Osteoblast (primary cell): ENCODE measurements at regions not wholly inside any gene's neighbourhood (a gene's known extent, or its start where the extent isn't known, plus 50 kb on each side); places are given as distances from the start of the nearest gene placed in this dataset.

Experiments used
- DNase-seq: peaks from one replicate; pipeline ENCODE4 v3.0.0; 2011; ENCODE audit warnings: low spot score, mixed read lengths; ENCODE audit not compliant: insufficient read length; ENCODE audit errors: missing footprints
- H2AFZ ChIP-seq: 2 replicates; pipeline ENCODE4 v1.6.0; 2011; ENCODE audit warnings: mild to moderate bottlenecking, low read length
- H3K27ac ChIP-seq: 2 replicates; pipeline ENCODE4 v1.5.1; 2011; ENCODE audit warnings: mild to moderate bottlenecking, low read depth, low read length, moderate library complexity
- H3K27me3 ChIP-seq: 2 replicates; pipeline ENCODE4 v1.6.0; 2012; ENCODE audit warnings: mild to moderate bottlenecking, control low read depth, inconsistent platforms, low read length, moderate library complexity; ENCODE audit not compliant: insufficient read depth
- H3K36me3 ChIP-seq: 2 replicates; pipeline ENCODE4 v1.5.1; 2011; ENCODE audit warnings: mild to moderate bottlenecking, low read length, control low read depth, moderate library complexity; ENCODE audit not compliant: insufficient read depth
- H3K4me1 ChIP-seq: 2 replicates; pipeline ENCODE4 v1.5.1; 2011; ENCODE audit warnings: mild to moderate bottlenecking, low read length, control low read depth, moderate library complexity; ENCODE audit not compliant: insufficient read depth
- H3K4me2 ChIP-seq: 2 replicates; pipeline ENCODE4 v1.6.0; 2011; ENCODE audit warnings: mild to moderate bottlenecking, low read length; ENCODE audit not compliant: insufficient read depth
- H3K4me3 ChIP-seq: fragments of 200-600 bp; sonication (generic); 3 replicates; pipeline ENCODE4 v1.5.1; 2012; ENCODE audit warnings: mild to moderate bottlenecking, low read length, inconsistent platforms; ENCODE audit not compliant: insufficient read depth
- H3K79me2 ChIP-seq: 2 replicates; pipeline ENCODE4 v1.6.0; 2012; ENCODE audit warnings: mild to moderate bottlenecking, low read length, control low read depth, inconsistent platforms; ENCODE audit not compliant: insufficient read depth
- H3K9me3 ChIP-seq: 2 replicates; pipeline ENCODE4 v1.5.1; 2011; ENCODE audit warnings: low read depth, low read length, control low read depth
- H4K20me1 ChIP-seq: 2 replicates; pipeline ENCODE4 v1.6.0; 2012; ENCODE audit warnings: mild to moderate bottlenecking, low read length, control low read depth; ENCODE audit not compliant: insufficient read depth
- CTCF ChIP-seq: IDR thresholded peaks from 2 replicates; pipeline ENCODE4 v1.5.1; 2011; ENCODE audit warnings: mild to moderate bottlenecking, low read depth, low read length, moderate library complexity; ENCODE audit errors: extremely low read depth

GRCh38 chr22:34210301-34210700 is 290.0 kb upstream of the LARGE1 start:
- no peak for DNase-seq
- H3K4me2 ChIP-seq: no peak overlapping the region
- H3K9me3 ChIP-seq: no peaks in the 10 kb centered on the region
- H3K27ac ChIP-seq: no peak overlapping the region
- no peak overlapping the region for H3K4me3 ChIP-seq
- H3K79me2 ChIP-seq: no peaks in the 10 kb centered on the region
- no peak for TF ChIP-seq CTCF
- H2AFZ ChIP-seq: no peak overlapping the region
- no peaks in the 10 kb centered on the region for H3K4me1 ChIP-seq
- no peaks in the 10 kb centered on the region for H4K20me1 ChIP-seq
- no peaks in the 10 kb centered on the region for H3K27me3 ChIP-seq
- no peaks in the 10 kb centered on the region for H3K36me3 ChIP-seq

GRCh38 chr22:34214372-34214771 is 294.1 kb upstream of the LARGE1 start:
- no peaks in the 10 kb centered on the region for H3K4me1 ChIP-seq
- no peaks in the 10 kb centered on the region for H3K27me3 ChIP-seq

GRCh38 chr22:34225278-34225677 is 305.0 kb upstream of the LARGE1 start:
- DNase-seq: no peak
- H3K4me2 ChIP-seq: no peak overlapping the region

More at GRCh38 chr22:34214372-34214771, 294.1 kb upstream of the LARGE1 start:
- Histone ChIP-seq H4K20me1 (no peaks in the 10 kb centered on the region), H3K36me3 (no peaks in the 10 kb centered on the region), H2AFZ (no peak overlapping the region), H3K4me3 (no peak overlapping the region), H3K9me3 (no peaks in the 10 kb centered on the region), H3K4me2 (no peak overlapping the region), H3K27ac (no peak overlapping the region), H3K79me2 (no peaks in the 10 kb centered on the region)
- no peak for TF ChIP-seq CTCF
- DNase-seq: no peak

GRCh38 chr22:34236527-34236926 is 316.3 kb upstream of the LARGE1 start:
- no peaks in the 10 kb centered on the region for H3K79me2 ChIP-seq
- no peak for TF ChIP-seq CTCF
- no peak overlapping the region for H3K4me3 ChIP-seq
- no peaks in the 10 kb centered on the region for H4K20me1 ChIP-seq
- H3K36me3 ChIP-seq: no peaks in the 10 kb centered on the region
- peaks cover 3% of the 10 kb centered on the region for H3K9me3 ChIP-seq
- no peaks in the 10 kb centered on the region for H3K27me3 ChIP-seq
- no peak for DNase-seq
- no peak overlapping the region for H3K4me2 ChIP-seq
- no peak overlapping the region for H3K27ac ChIP-seq
- H2AFZ ChIP-seq: no peak overlapping the region
- no peaks in the 10 kb centered on the region for H3K4me1 ChIP-seq

More at GRCh38 chr22:34225278-34225677, 305.0 kb upstream of the LARGE1 start:
- Histone ChIP-seq H4K20me1 (no peaks in the 10 kb centered on the region), H3K36me3 (no peaks in the 10 kb centered on the region), H3K27ac (no peak overlapping the region), H3K9me3 (peaks cover 6% of the 10 kb centered on the region), H2AFZ (no peak overlapping the region), H3K4me1 (no peaks in the 10 kb centered on the region), H3K4me3 (no peak overlapping the region), H3K79me2 (no peaks in the 10 kb centered on the region), H3K27me3 (no peaks in the 10 kb centered on the region)
- TF ChIP-seq CTCF: no peak
